PC-3 (cell line): ENCODE measurements at regions not wholly inside any gene's neighbourhood (a gene's known extent, or its start where the extent isn't known, plus 50 kb on each side); places are given as distances from the start of the nearest gene placed in this dataset.

Experiments
- CTCF ChIP-seq: fragments of 300-600 bp; sonication (generic); conservative IDR thresholded peaks from 2 replicates; pipeline ENCODE4 v1.5.1; 2017; ENCODE audit warnings: antibody characterized with exemption, low read depth, mild to moderate bottlenecking, low read length
- EZH2 ChIP-seq: fragments of 300-600 bp; sonication (generic); IDR thresholded peaks from one replicate; pipeline ENCODE4 v1.6.1; 2017; ENCODE audit warnings: antibody characterized with exemption, mild to moderate bottlenecking, low read length; ENCODE audit not compliant: unreplicated experiment

GRCh38 chr3:21067031-21067813, 683.8 kb downstream of the ZNF385D start:
- TF ChIP-seq EZH2, result no peak
- no peak for TF ChIP-seq CTCF
